GM18867 (cell line): ENCODE measurements at regions not wholly inside any gene's neighbourhood (a gene's known extent, or its start where the extent isn't known, plus 50 kb on each side); places are given as distances from the start of the nearest gene placed in this dataset.
"Not testable (repeated sequence)": the region's sequence is repeated elsewhere in the genome, so short reads cannot be mapped to it uniquely, and the experiment has no call there.

Experiments used
- ATAC-seq: cut with Tn5 transposase; IDR thresholded peaks from one replicate; pipeline ENCODE4 v1.9.1; 2021; ENCODE audit warnings: mild to moderate bottlenecking, moderate library complexity; ENCODE audit not compliant: unreplicated experiment

- peak; percentile 60 for ATAC-seq
Observed at GRCh38 chr13:64529874-64530485, 2700.2 kb downstream of the PCDH9 start.

GRCh38 chr13:64528838-64529237, 2701.3 kb downstream of the PCDH9 start:
- no peak for ATAC-seq

- no peak for ATAC-seq
Observed at GRCh38 chr13:64527561-64527960, 2702.6 kb downstream of the PCDH9 start.

GRCh38 chr13:64525687-64526086, 2704.4 kb downstream of the PCDH9 start:
- no peak for ATAC-seq

GRCh38 chr13:64510747-64511146, 2719.4 kb downstream of the PCDH9 start:
- ATAC-seq = no peak

- ATAC-seq = no peak
Observed at GRCh38 chr13:64506246-64506645, 2723.9 kb downstream of the PCDH9 start.

- ATAC-seq = no peak
Observed at GRCh38 chr13:64505336-64505910, 2724.7 kb downstream of the PCDH9 start.

- no peak for ATAC-seq
Observed at GRCh38 chr13:64488731-64489130, 2741.4 kb downstream of the PCDH9 start.

- no peak for ATAC-seq
Observed at GRCh38 chr13:64482373-64482772, 2747.8 kb downstream of the PCDH9 start.

- no peak for ATAC-seq
Observed at GRCh38 chr13:64480672-64481071, 2749.5 kb downstream of the PCDH9 start.

- ATAC-seq = no peak
Observed at GRCh38 chr13:64480211-64480610, 2749.9 kb downstream of the PCDH9 start.

- ATAC-seq = no peak
Observed at GRCh38 chr13:64477146-64477545, 2753.0 kb downstream of the PCDH9 start.

GRCh38 chr13:64476041-64476568, 2754.0 kb downstream of the PCDH9 start:
- ATAC-seq = not testable (repeated sequence)

- no peak for ATAC-seq
Observed at GRCh38 chr13:64471916-64472315, 2758.2 kb downstream of the PCDH9 start.

- ATAC-seq = no peak
Observed at GRCh38 chr13:64470751-64471150, 2759.4 kb downstream of the PCDH9 start.

- ATAC-seq = no peak
Observed at GRCh38 chr13:64459778-64460177, 2770.4 kb downstream of the PCDH9 start.

GRCh38 chr13:64457976-64458375, 2772.2 kb downstream of the PCDH9 start:
- ATAC-seq = no peak

- no peak for ATAC-seq
Observed at GRCh38 chr13:64455124-64455523, 2775.0 kb downstream of the PCDH9 start.

GRCh38 chr13:64453831-64454230, 2776.3 kb downstream of the PCDH9 start:
- ATAC-seq = no peak

- ATAC-seq = no peak
Observed at GRCh38 chr13:64446372-64446771, 2783.8 kb downstream of the PCDH9 start.

- ATAC-seq = no peak
Observed at GRCh38 chr13:64441740-64442139, 2788.4 kb downstream of the PCDH9 start.

GRCh38 chr13:64438084-64438483, 2792.1 kb downstream of the PCDH9 start:
- no peak for ATAC-seq

- no peak for ATAC-seq
Observed at GRCh38 chr13:64429691-64430090, 2800.4 kb downstream of the PCDH9 start.
